Endodermal cell (in vitro differentiated cells): ENCODE measurements at regions not wholly inside any gene's neighbourhood (a gene's known extent, or its start where the extent isn't known, plus 50 kb on each side); places are given as distances from the start of the nearest gene placed in this dataset.

Experiments used
- DNase-seq: peaks from one replicate; pipeline ENCODE4 v3.0.0-alpha.2; 2017
- H3K27ac ChIP-seq: 2 replicates; pipeline ENCODE4 v1.5.1; 2013; ENCODE audit warnings: mild to moderate bottlenecking, low read depth, low read length, moderate library complexity
- H3K27me3 ChIP-seq: 2 replicates; pipeline ENCODE4 v1.6.1; 2013; ENCODE audit warnings: mild to moderate bottlenecking, low read length, moderate library complexity; ENCODE audit not compliant: insufficient read depth, control insufficient read depth, poor library complexity, severe bottlenecking
- H3K36me3 ChIP-seq: 2 replicates; pipeline ENCODE4 v1.7.0; 2013; ENCODE audit warnings: mild to moderate bottlenecking, low read length, moderate library complexity; ENCODE audit not compliant: control insufficient read depth, insufficient read depth
- H3K4me1 ChIP-seq: one replicate; pipeline ENCODE4 v1.7.0; 2013; ENCODE audit warnings: low read length; ENCODE audit not compliant: control insufficient read depth, insufficient read depth
- H3K4me3 ChIP-seq: 2 replicates; pipeline ENCODE4 v1.5.1; 2013; ENCODE audit warnings: mild to moderate bottlenecking, low read length, moderate library complexity
- H3K9ac ChIP-seq: 2 replicates; pipeline ENCODE4 v1.6.1; 2013; ENCODE audit warnings: mild to moderate bottlenecking, low read length, moderate library complexity; ENCODE audit not compliant: poor library complexity, severe bottlenecking; ENCODE audit errors: extremely low read depth
- H3K9me3 ChIP-seq: 2 replicates; pipeline ENCODE4 v1.6.1; 2013; ENCODE audit warnings: mild to moderate bottlenecking, low read length, moderate library complexity; ENCODE audit not compliant: control insufficient read depth
- H3K27ac Mint-ChIP-seq: 2 replicates; pipeline ENCODE4 v1.8.0; 2020; ENCODE audit warnings: mixed read lengths
- H3K27me3 Mint-ChIP-seq: 2 replicates; pipeline ENCODE4 v1.8.0; 2021; ENCODE audit warnings: mild to moderate bottlenecking, mixed read lengths; ENCODE audit not compliant: insufficient read depth
- H3K36me3 Mint-ChIP-seq: 2 replicates; pipeline ENCODE4 v1.8.0; 2020; ENCODE audit warnings: low read depth, mixed read lengths
- H3K4me1 Mint-ChIP-seq: 2 replicates; pipeline ENCODE4 v1.8.0; 2020; ENCODE audit warnings: mixed read lengths
- H3K4me3 Mint-ChIP-seq: 2 replicates; pipeline ENCODE4 v1.8.0; 2020; ENCODE audit warnings: mild to moderate bottlenecking, moderate library complexity, mixed read lengths
- H3K9me3 Mint-ChIP-seq: 2 replicates; pipeline ENCODE4 v1.8.0; 2020; ENCODE audit warnings: mild to moderate bottlenecking, mixed read lengths
- CTCF ChIP-seq: fragments of 200-600 bp; sonication (generic); conservative IDR thresholded peaks from 2 replicates; pipeline ENCODE4 v1.5.0; 2021; ENCODE audit warnings: antibody characterized with exemption, mild to moderate bottlenecking
- WGBS, 2 experiments: methylation state at CpG; one replicate each; pipeline versions ENCODE4 v1.1.5 to v1.1.7; 2013; ENCODE audit warnings: missing lambda C conversion rate in 2 of 2, mixed read lengths in 1 of 2; ENCODE audit not compliant: insufficient coverage in 1 of 2, insufficient read length in 1 of 2; 5-methylcytosine and 5-hydroxymethylcytosine counted together

GRCh38 chr12:39033782-39034181, 128.4 kb upstream of the CPNE8 start:
- H3K27me3 ChIP-seq = no peaks in the 10 kb centered on the region
- no peaks in the 10 kb centered on the region for H3K27me3 Mint-ChIP-seq
- H3K9me3 Mint-ChIP-seq = no peaks in the 10 kb centered on the region
- DNase-seq = no peak
- H3K9ac ChIP-seq = no peak overlapping the region
- H3K4me3 Mint-ChIP-seq = no peak overlapping the region
- H3K4me1 ChIP-seq = peaks cover 6% of the 10 kb centered on the region
- no peak overlapping the region for H3K27ac Mint-ChIP-seq
- WGBS, 2 experiments = 83 to 88% methylated on average over 1 to 4 of the region's 4 CpGs
- no peaks in the 10 kb centered on the region for H3K36me3 Mint-ChIP-seq
- peaks cover 21% of the 10 kb centered on the region for H3K4me1 Mint-ChIP-seq
- H3K4me3 ChIP-seq = no peak overlapping the region
- no peaks in the 10 kb centered on the region for H3K9me3 ChIP-seq
- H3K36me3 ChIP-seq = no peaks in the 10 kb centered on the region
- no peak overlapping the region for H3K27ac ChIP-seq
- no peak for TF ChIP-seq CTCF

- H3K4me3 Mint-ChIP-seq = no peak overlapping the region
- Histone ChIP-seq H3K27ac (no peak overlapping the region), H3K36me3 (no peaks in the 10 kb centered on the region), H3K9me3 (no peaks in the 10 kb centered on the region), H3K4me1 (peaks cover 12% of the 10 kb centered on the region), H3K4me3 (no peak overlapping the region), H3K27me3 (no peaks in the 10 kb centered on the region), H3K9ac (no peak overlapping the region)
- no peaks in the 10 kb centered on the region for H3K27me3 Mint-ChIP-seq
- H3K27ac Mint-ChIP-seq = no peak overlapping the region
- TF ChIP-seq CTCF = no peak
- no peak for DNase-seq
- H3K9me3 Mint-ChIP-seq = no peaks in the 10 kb centered on the region
- WGBS, 2 experiments = 94% methylated on average over 2 of the region's 2 CpGs; no CpG with 5 or more reads in 1 of the 2 experiments
- H3K36me3 Mint-ChIP-seq = no peaks in the 10 kb centered on the region
- peaks cover 33% of the 10 kb centered on the region for H3K4me1 Mint-ChIP-seq
These were observed 127.1 kb upstream of the CPNE8 start for GRCh38 chr12:39032448-39032847.

GRCh38 chr12:39032034-39032433, 126.6 kb upstream of the CPNE8 start:
- H3K36me3 Mint-ChIP-seq = no peaks in the 10 kb centered on the region
- H3K27ac ChIP-seq = no peak overlapping the region
- H3K27me3 Mint-ChIP-seq = no peaks in the 10 kb centered on the region
- H3K4me3 Mint-ChIP-seq = no peak overlapping the region
- H3K9ac ChIP-seq = no peak overlapping the region
- H3K4me3 ChIP-seq = no peak overlapping the region
- peaks cover 35% of the 10 kb centered on the region for H3K4me1 Mint-ChIP-seq
- no peak for DNase-seq
- no peaks in the 10 kb centered on the region for H3K9me3 ChIP-seq
- H3K36me3 ChIP-seq = no peaks in the 10 kb centered on the region
- H3K27ac Mint-ChIP-seq = no peak overlapping the region
- peaks cover 12% of the 10 kb centered on the region for H3K4me1 ChIP-seq
- H3K27me3 ChIP-seq = no peaks in the 10 kb centered on the region
- no peaks in the 10 kb centered on the region for H3K9me3 Mint-ChIP-seq
- no peak for TF ChIP-seq CTCF
